ENCODE measurements at regions not wholly inside any gene's neighbourhood (a gene's known extent, or its start where the extent isn't known, plus 50 kb on each side); places are given as distances from the start of the nearest gene placed in this dataset.

DNA sequence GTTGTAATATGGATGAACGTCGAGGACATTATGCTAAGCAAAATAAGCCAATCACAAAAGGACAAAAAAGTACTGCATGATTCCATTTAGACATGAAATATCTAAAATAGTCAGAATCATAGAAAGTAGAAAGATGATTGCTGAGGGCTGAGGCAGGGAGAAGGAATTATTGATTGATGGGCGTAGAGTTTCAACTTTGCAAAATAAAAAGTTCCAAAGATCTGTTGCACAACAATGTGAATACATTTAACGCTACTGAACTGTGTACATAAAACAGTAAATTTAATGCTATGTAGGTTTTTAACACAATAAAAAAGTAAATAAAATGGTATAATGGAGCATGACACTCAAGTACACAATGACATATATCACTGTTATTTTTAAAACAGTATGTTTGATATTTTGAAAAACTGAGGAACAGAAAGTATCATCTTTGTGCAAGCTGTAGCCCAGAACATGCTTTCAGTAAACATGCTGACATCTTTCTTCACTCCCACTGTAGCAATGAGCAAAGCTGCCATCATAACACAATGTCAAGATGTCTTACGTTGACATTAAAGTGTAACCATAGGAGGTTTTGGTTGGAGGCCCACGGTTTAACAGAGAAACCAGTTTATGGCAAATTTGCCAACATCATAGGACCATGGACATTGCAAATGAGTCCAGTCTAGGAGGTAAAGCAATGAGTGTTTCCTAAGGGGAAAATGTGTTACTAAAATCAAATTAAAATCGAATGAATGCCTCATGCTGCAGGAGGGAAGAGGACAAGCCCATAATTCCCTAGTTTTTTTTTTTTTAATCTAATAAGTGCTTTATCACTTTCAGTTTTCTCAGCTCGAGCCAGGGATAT is 125.8 kb upstream of the SGCD start:
- Histone ChIP-seq H3K14ac (ENCODE audit: insufficient read length) (no peak overlapping the region), H4K91ac (replicated peaks; ENCODE audit: insufficient read length, low read length) (no peak overlapping the region), H4K8ac (ENCODE audit: extremely low read depth, insufficient read depth, low read length) (no peak overlapping the region), H3K27me3 (replicated peaks in 1 of 4; ENCODE audit: control insufficient read depth in 3 of 4, extremely low read depth in 1 of 4, insufficient read depth in 3 of 4, low read length in 3 of 4) (no peaks in the 10 kb centered on the region), H3K79me2 (ENCODE audit: control insufficient read depth in 1 of 2, insufficient read depth in 2 of 2, low read length in 2 of 2) (no peaks in the 10 kb centered on the region), H2BK20ac (ENCODE audit: low read length) (no peak overlapping the region), H3K4ac (replicated peaks; ENCODE audit: insufficient read length, low read depth, low read length) (no peak overlapping the region), H2BK12ac (ENCODE audit: low read depth, low read length) (no peak overlapping the region), H3K36me3 (ENCODE audit: control insufficient read depth in 2 of 4, insufficient read depth in 4 of 4, low read length in 3 of 4) (no peaks in the 10 kb centered on the region), H2AFZ (ENCODE audit: low read length) (no peak overlapping the region), H4K5ac (ENCODE audit: insufficient read length, low read depth, low read length) (no peak overlapping the region), H3K79me1 (ENCODE audit: low read depth, low read length) (no peaks in the 10 kb centered on the region), H2AK5ac (ENCODE audit: low read depth, low read length) (no peak overlapping the region), H3K4me3 (ENCODE audit: extremely low read depth in 1 of 4, insufficient read depth in 2 of 4, low read depth in 3 of 4, low read length in 4 of 4) (no peak overlapping the region), H2BK5ac (ENCODE audit: low read depth, low read length) (no peak overlapping the region), H3K9me3 (ENCODE audit: insufficient read depth in 2 of 2, low read depth in 1 of 2, low read length in 1 of 2) (no peaks in the 10 kb centered on the region), H2BK15ac (ENCODE audit: low read length) (no peak overlapping the region), H3K23ac (ENCODE audit: insufficient read length) (no peak overlapping the region), H3K27ac (ENCODE audit: low read depth, low read length) (no peak overlapping the region), H3K4me1 (replicated peaks in 1 of 4; ENCODE audit: control insufficient read depth in 3 of 4, insufficient read depth in 4 of 4, low read length in 3 of 4) (peaks cover 0 to 3% (median 0%) of the 10 kb centered on the region in 4 experiments; a peak in 2 of 7 replicates), H3K56ac (replicated peaks; ENCODE audit: insufficient read length, low read depth, low read length) (no peak overlapping the region), H3K4me2 (ENCODE audit: insufficient read depth in 1 of 2, low read depth in 2 of 2, low read length in 2 of 2) (no peak overlapping the region), H2BK120ac (replicated peaks; ENCODE audit: low read depth, low read length) (no peak overlapping the region), H4K20me1 (replicated peaks in 1 of 2; ENCODE audit: control insufficient read depth in 1 of 2, insufficient read depth in 2 of 2, low read length in 2 of 2) (no peaks in the 10 kb centered on the region), H3K18ac (ENCODE audit: extremely low read depth, low read length) (no peak overlapping the region), H3K23me2 (ENCODE audit: low read depth, low read length) (no peaks in the 10 kb centered on the region), H3K9ac (replicated peaks in 1 of 4; ENCODE audit: extremely low read depth in 1 of 4, low read depth in 3 of 4, low read length in 3 of 4) (no peak overlapping the region)
- ChIA-PET CTCF (ENCODE audit: partially characterized antibody) (no interaction called here), POLR2A (ENCODE audit: partially characterized antibody) (no interaction called here)
- no peak for FAIRE-seq
- no peak for TF ChIP-seq ASH2L (IDR thresholded peaks at IDR 0.05; ENCODE audit: low read length)
- TF ChIP-seq, protein P1, sequence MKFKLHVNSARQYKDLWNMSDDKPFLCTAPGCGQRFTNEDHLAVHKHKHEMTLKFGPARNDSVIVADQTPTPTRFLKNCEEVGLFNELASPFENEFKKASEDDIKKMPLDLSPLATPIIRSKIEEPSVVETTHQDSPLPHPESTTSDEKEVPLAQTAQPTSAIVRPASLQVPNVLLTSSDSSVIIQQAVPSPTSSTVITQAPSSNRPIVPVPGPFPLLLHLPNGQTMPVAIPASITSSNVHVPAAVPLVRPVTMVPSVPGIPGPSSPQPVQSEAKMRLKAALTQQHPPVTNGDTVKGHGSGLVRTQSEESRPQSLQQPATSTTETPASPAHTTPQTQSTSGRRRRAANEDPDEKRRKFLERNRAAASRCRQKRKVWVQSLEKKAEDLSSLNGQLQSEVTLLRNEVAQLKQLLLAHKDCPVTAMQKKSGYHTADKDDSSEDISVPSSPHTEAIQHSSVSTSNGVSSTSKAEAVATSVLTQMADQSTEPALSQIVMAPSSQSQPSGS (IDR thresholded peaks at IDR 0.05; ENCODE audit: low read length): no peak
- no peak for DNase-seq (ENCODE audit: low read depth in 1 of 2, low spot score in 2 of 2)
- 93% methylated on average over 8 of the region's 8 CpGs; no CpG with 5 or more reads in 1 of the 2 experiments for WGBS, 2 experiments (ENCODE audit: extremely low coverage in 1 of 2, insufficient coverage in 1 of 2, insufficient read length in 1 of 2, insufficient replicate concordance in 2 of 2, low coverage in 1 of 2, low lambda C conversion rate in 2 of 2, missing lambda C conversion rate in 1 of 2)

Data from H1 (cell line).